MCF 10A (cell line): ENCODE measurements at regions not wholly inside any gene's neighbourhood (a gene's known extent, or its start where the extent isn't known, plus 50 kb on each side); places are given as distances from the start of the nearest gene placed in this dataset.

ENCODE experiments used
- BruUV-seq: library from RNA; stranded (reverse); fragments of 400-500 nt; replicated peaks from 2 replicates; lab custom pipeline; 2021; lab: Mats Ljungman, UMichigan
- CTCF ChIA-PET: fragments of 300-600 bp; sonication (Branson Sonifier 250); formaldehyde crosslinking; extraction: SDS; loops from one replicate; lab custom pipeline; 2021; ENCODE audit warnings: antibody characterized with exemption, inconsistent platforms; lab: Yijun Ruan, JAX
- POLR2A ChIA-PET: fragments of 300-600, 350-650 bp; sonication (Branson Sonifier 250); formaldehyde crosslinking; extraction: SDS; loops from one replicate; lab custom pipeline; 2020; ENCODE audit warnings: antibody characterized with exemption, inconsistent platforms; lab: Yijun Ruan, JAX
- DNase-seq: peaks from one replicate; pipeline ENCODE4 v3.0.0-alpha.2; 2018; ENCODE audit not compliant: unreplicated experiment
- H3K27ac Mint-ChIP-seq: one replicate; pipeline ENCODE4 v1.8.0; 2022; ENCODE audit warnings: mild to moderate bottlenecking, low read depth, mixed read lengths; ENCODE audit not compliant: unreplicated experiment
- H3K27me3 Mint-ChIP-seq: one replicate; pipeline ENCODE4 v1.8.0; 2022; ENCODE audit warnings: mixed read lengths; ENCODE audit not compliant: insufficient read depth, unreplicated experiment
- H3K36me3 Mint-ChIP-seq: one replicate; pipeline ENCODE4 v1.8.0; 2022; ENCODE audit warnings: mild to moderate bottlenecking, moderate library complexity, mixed read lengths; ENCODE audit not compliant: insufficient read depth, unreplicated experiment
- H3K4me1 Mint-ChIP-seq: one replicate; pipeline ENCODE4 v1.8.0; 2022; ENCODE audit warnings: mixed read lengths; ENCODE audit not compliant: insufficient read depth, unreplicated experiment
- H3K4me3 Mint-ChIP-seq: one replicate; pipeline ENCODE4 v1.8.0; 2022; ENCODE audit warnings: mild to moderate bottlenecking, moderate library complexity, mixed read lengths; ENCODE audit not compliant: unreplicated experiment
- H3K9me3 Mint-ChIP-seq: one replicate; pipeline ENCODE4 v1.8.0; 2022; ENCODE audit warnings: mixed read lengths; ENCODE audit not compliant: unreplicated experiment
- intact Hi-C: fragments of 100-400 bp; cut with micrococcal nuclease; formaldehyde crosslinking; loops from 2 replicates; pipeline ENCODE4 v1.14.1; 2022
- TF ChIP-seq, protein P1 (sequence below): fragments of 200-600 bp; IDR thresholded peaks from one replicate; pipeline ENCODE4 v1.8.0; 2022; ENCODE audit warnings: antibody characterized with exemption, mild to moderate bottlenecking; ENCODE audit not compliant: unreplicated experiment

- Mint-ChIP-seq H3K4me1 (peaks cover 2% of the 10 kb centered on the region), H3K27ac (no peak overlapping the region), H3K27me3 (no peaks in the 10 kb centered on the region), H3K4me3 (no peak overlapping the region), H3K36me3 (no peaks in the 10 kb centered on the region), H3K9me3 (no peaks in the 10 kb centered on the region)
- ChIA-PET POLR2A (interaction anchor here (0.6 kb wide), 1 partner anchor 11 kb away, joined by 4 read pairs; no protein-coding TSS in a partner anchor), CTCF (interaction anchor here (0.6 kb wide), 1 partner anchor 65 kb away, joined by 4 read pairs; no protein-coding TSS in a partner anchor)
- intact Hi-C loops: no loop called here
- BruUV-seq: no TSS peak
- no peak for DNase-seq
- TF ChIP-seq, protein P1, sequence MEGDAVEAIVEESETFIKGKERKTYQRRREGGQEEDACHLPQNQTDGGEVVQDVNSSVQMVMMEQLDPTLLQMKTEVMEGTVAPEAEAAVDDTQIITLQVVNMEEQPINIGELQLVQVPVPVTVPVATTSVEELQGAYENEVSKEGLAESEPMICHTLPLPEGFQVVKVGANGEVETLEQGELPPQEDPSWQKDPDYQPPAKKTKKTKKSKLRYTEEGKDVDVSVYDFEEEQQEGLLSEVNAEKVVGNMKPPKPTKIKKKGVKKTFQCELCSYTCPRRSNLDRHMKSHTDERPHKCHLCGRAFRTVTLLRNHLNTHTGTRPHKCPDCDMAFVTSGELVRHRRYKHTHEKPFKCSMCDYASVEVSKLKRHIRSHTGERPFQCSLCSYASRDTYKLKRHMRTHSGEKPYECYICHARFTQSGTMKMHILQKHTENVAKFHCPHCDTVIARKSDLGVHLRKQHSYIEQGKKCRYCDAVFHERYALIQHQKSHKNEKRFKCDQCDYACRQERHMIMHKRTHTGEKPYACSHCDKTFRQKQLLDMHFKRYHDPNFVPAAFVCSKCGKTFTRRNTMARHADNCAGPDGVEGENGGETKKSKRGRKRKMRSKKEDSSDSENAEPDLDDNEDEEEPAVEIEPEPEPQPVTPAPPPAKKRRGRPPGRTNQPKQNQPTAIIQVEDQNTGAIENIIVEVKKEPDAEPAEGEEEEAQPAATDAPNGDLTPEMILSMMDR: no peak
These were observed 707.8 kb upstream of the LMCD1 start for GRCh38 chr3:7793786-7794185.

GRCh38 chr3:7798276-7798675, 703.3 kb upstream of the LMCD1 start:
- no TSS peak for BruUV-seq
- no peaks in the 10 kb centered on the region for H3K36me3 Mint-ChIP-seq
- ChIA-PET POLR2A (interaction anchor here (1.4 kb wide), 1 partner anchor 10 kb away, joined by 5 read pairs; no protein-coding TSS in a partner anchor), CTCF (interaction anchor here (0.7 to 1.8 kb wide), 3 partner anchors 313 to 620 kb away, joined by 3 to 9 read pairs (median 3); no protein-coding TSS in a partner anchor)
- TF ChIP-seq, protein P1: no peak
- intact Hi-C loops: no loop called here
- DNase-seq: no peak
- H3K4me1 Mint-ChIP-seq: peaks cover 7% of the 10 kb centered on the region
- H3K27ac Mint-ChIP-seq: no peak overlapping the region
- no peaks in the 10 kb centered on the region for H3K9me3 Mint-ChIP-seq
- no peak overlapping the region for H3K4me3 Mint-ChIP-seq
- H3K27me3 Mint-ChIP-seq: no peaks in the 10 kb centered on the region

GRCh38 chr3:7800006-7800780, 701.4 kb upstream of the LMCD1 start:
- Mint-ChIP-seq H3K4me3 (no peak overlapping the region), H3K4me1 (peaks cover 7% of the 10 kb centered on the region), H3K27me3 (no peaks in the 10 kb centered on the region), H3K27ac (peak overlapping the region; percentile 35), H3K36me3 (no peaks in the 10 kb centered on the region), H3K9me3 (no peaks in the 10 kb centered on the region)
- no TSS peak for BruUV-seq
- ChIA-PET CTCF (interaction anchor here (0.6 to 2.0 kb wide), 24 partner anchors 10 to 968 kb away, joined by 3 to 10 read pairs (median 4); no protein-coding TSS in a partner anchor), POLR2A (interaction anchor here (0.6 to 1.1 kb wide), 3 partner anchors 9 to 442 kb away, joined by 3 read pairs; no protein-coding TSS in a partner anchor)
- TF ChIP-seq, protein P1: peak; percentile 37
- peak; percentile 4 for DNase-seq
- intact Hi-C loops: loop anchor here (1.0 to 5.0 kb wide), 4 partner anchors 297 to 503 kb away; no protein-coding TSS in a partner anchor

GRCh38 chr3:7812490-7812889, 689.1 kb upstream of the LMCD1 start:
- H3K4me3 Mint-ChIP-seq: no peak overlapping the region
- DNase-seq: no peak
- TF ChIP-seq, protein P1: no peak
- no TSS peak for BruUV-seq
- no peaks in the 10 kb centered on the region for H3K36me3 Mint-ChIP-seq
- H3K27me3 Mint-ChIP-seq: no peaks in the 10 kb centered on the region
- H3K4me1 Mint-ChIP-seq: no peaks in the 10 kb centered on the region
- H3K9me3 Mint-ChIP-seq: peaks cover 11% of the 10 kb centered on the region
- intact Hi-C loops: no loop called here
- H3K27ac Mint-ChIP-seq: no peak overlapping the region
- POLR2A ChIA-PET: no interaction called here
- CTCF ChIA-PET: no interaction called here
